ENCODE measurements at regions not wholly inside any gene's neighbourhood (a gene's known extent, or its start where the extent isn't known, plus 50 kb on each side); places are given as distances from the start of the nearest gene placed in this dataset.

- intact Hi-C loops (cut with micrococcal nuclease): no loop called here
- Histone ChIP-seq H3K36me3 (no peaks in the 10 kb centered on the region), H3K9me3 (replicated peaks) (no peaks in the 10 kb centered on the region), H3K27me3 (ENCODE audit: low read depth) (no peaks in the 10 kb centered on the region), H3K4me1 (no peaks in the 10 kb centered on the region), H3K27ac (replicated peaks) (no peak overlapping the region), H3K4me3 (no peak overlapping the region)
- TF ChIP-seq CTCF (IDR thresholded peaks at IDR 0.05; ENCODE audit: borderline replicate concordance): no peak
- no peak for DNase-seq
These were observed 391.7 kb downstream of the ZEB2 start for GRCh38 chr2:144128130-144128746.

- no peaks in the 10 kb centered on the region for H3K27me3 ChIP-seq (ENCODE audit: low read depth)
- DNase-seq: no peak
- no peaks in the 10 kb centered on the region for H3K9me3 ChIP-seq (replicated peaks)
- no peaks in the 10 kb centered on the region for H3K4me1 ChIP-seq
- intact Hi-C loops (cut with micrococcal nuclease): no loop called here
- H3K4me3 ChIP-seq: no peak overlapping the region
- H3K36me3 ChIP-seq: no peaks in the 10 kb centered on the region
- no peak overlapping the region for H3K27ac ChIP-seq (replicated peaks)
- no peak for TF ChIP-seq CTCF (IDR thresholded peaks at IDR 0.05; ENCODE audit: borderline replicate concordance)
These were observed 392.2 kb downstream of the ZEB2 start for GRCh38 chr2:144127693-144128092.

GRCh38 chr2:144126302-144126701 is 393.6 kb downstream of the ZEB2 start:
- TF ChIP-seq CTCF (IDR thresholded peaks at IDR 0.05; ENCODE audit: borderline replicate concordance): no peak
- Histone ChIP-seq H3K9me3 (replicated peaks) (no peaks in the 10 kb centered on the region), H3K27me3 (ENCODE audit: low read depth) (no peaks in the 10 kb centered on the region), H3K4me3 (no peak overlapping the region), H3K4me1 (no peaks in the 10 kb centered on the region), H3K27ac (replicated peaks) (no peak overlapping the region), H3K36me3 (no peaks in the 10 kb centered on the region)
- DNase-seq: no peak
- intact Hi-C loops (cut with micrococcal nuclease): no loop called here

- no peak for TF ChIP-seq CTCF (IDR thresholded peaks at IDR 0.05; ENCODE audit: borderline replicate concordance)
These were observed 394.2 kb downstream of the ZEB2 start for GRCh38 chr2:144125751-144126150.

GRCh38 chr2:144124882-144125281 is 395.0 kb downstream of the ZEB2 start:
- no peaks in the 10 kb centered on the region for H3K27me3 ChIP-seq (ENCODE audit: low read depth)
- no peak for TF ChIP-seq CTCF (IDR thresholded peaks at IDR 0.05; ENCODE audit: borderline replicate concordance)
- intact Hi-C loops (cut with micrococcal nuclease): no loop called here

More at GRCh38 chr2:144125751-144126150, 394.2 kb downstream of the ZEB2 start:
- Histone ChIP-seq H3K27me3 (ENCODE audit: low read depth) (no peaks in the 10 kb centered on the region), H3K4me1 (no peaks in the 10 kb centered on the region), H3K36me3 (no peaks in the 10 kb centered on the region), H3K4me3 (no peak overlapping the region), H3K9me3 (replicated peaks) (no peaks in the 10 kb centered on the region), H3K27ac (replicated peaks) (no peak overlapping the region)
- intact Hi-C loops (cut with micrococcal nuclease): no loop called here
- no peak for DNase-seq

More at GRCh38 chr2:144124882-144125281, 395.0 kb downstream of the ZEB2 start:
- DNase-seq: no peak
- Histone ChIP-seq H3K36me3 (no peaks in the 10 kb centered on the region), H3K4me1 (no peaks in the 10 kb centered on the region), H3K27ac (replicated peaks) (no peak overlapping the region), H3K4me3 (no peak overlapping the region), H3K9me3 (replicated peaks) (no peaks in the 10 kb centered on the region)
